ENCODE measurements at regions not wholly inside any gene's neighbourhood (a gene's known extent, or its start where the extent isn't known, plus 50 kb on each side); places are given as distances from the start of the nearest gene placed in this dataset.
"Not testable (repeated sequence)": the region's sequence is repeated elsewhere in the genome, so short reads cannot be mapped to it uniquely, and the experiment has no call there.

DNA sequence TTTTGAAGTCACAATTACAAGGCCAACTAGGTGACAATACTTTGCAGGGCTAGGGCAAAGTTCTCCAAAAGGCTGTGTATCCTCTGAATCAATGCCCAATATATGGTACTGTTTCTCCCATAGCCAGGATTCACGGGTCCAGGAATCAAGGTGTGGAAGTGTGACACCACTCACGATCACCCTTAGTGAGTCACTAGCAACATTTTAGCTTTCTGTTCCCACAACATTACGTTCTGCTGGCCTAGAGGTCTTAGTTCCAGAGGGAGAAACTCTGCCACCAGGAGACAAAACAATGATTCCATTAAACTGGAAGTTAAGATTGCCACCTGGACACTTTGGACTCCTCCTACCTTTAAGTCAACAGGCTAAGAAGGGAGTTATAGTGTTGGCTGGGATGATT lies 88.5 kb upstream of the RANBP6 start:
- not testable (repeated sequence) for DNase-seq

DNA sequence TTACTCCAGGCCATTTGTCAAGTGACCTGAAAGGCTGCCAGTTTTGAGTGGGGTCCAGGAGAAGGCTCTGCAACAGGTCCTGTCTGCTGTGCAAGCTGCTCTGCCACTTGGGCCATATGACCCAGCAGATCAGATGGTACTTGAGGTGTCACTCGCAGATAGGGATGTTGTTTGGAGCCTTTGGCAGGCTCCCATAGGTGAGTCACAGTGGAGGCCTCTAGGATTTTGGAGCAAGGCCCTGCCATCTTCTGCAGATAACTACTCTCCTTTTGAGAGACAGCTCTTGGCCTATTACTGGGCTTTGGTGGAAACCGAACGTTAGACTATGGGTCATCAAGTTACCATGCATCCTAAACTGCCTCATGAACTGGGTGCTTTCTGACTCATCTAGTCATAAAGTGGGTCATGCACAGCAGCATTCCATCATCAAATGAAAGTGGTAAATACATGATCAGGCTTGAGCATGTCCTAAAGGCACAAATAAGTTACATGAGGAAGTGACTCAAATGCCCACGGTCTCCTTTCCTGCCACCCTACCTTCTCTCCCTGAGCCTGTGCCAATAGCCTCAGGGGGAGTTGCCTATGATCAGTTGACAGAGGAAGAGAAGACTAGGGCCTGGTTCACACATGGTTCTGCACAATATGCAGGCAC lies 87.0 kb upstream of the RANBP6 start:
- DNase-seq: not testable (repeated sequence)

DNA sequence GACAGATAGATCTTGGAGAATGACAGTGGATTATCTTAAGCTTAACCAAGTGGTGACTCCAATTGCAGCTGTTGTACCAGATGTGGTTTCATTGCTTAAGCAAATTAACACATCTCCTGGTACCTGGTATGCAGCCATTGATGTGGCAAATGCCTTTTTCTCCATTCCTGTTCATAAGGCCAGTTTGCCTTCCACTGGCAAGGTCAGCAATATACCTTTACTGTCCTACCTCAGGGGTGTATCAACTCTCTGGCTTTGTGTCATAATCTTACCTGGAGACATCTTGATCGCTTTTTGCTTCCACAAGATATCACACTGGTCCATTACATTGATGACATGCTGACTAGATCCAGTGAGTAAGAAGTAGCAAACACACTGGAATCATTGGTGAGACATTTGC lies 86.3 kb upstream of the RANBP6 start:
- not testable (repeated sequence) for DNase-seq

DNA sequence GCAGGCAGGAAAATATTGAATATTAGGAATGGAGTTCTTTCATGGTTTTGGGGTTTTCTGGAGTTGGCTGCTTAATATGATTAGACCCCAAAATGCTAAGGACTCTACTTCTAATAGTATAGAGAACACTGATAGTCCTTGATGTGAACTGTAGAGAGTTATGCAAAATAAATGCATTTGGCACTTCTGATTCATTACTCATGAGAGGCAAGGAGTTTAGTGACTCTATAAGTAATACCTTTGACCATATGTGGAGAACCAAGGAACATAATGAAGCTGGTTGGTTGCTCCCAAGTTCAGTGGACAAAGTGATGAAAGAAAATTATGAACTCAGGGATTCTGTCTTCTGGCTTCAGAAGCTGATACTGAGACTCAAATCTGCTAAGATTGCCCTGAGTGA lies 83.9 kb upstream of the RANBP6 start:
- DNase-seq: not testable (repeated sequence)

DNA sequence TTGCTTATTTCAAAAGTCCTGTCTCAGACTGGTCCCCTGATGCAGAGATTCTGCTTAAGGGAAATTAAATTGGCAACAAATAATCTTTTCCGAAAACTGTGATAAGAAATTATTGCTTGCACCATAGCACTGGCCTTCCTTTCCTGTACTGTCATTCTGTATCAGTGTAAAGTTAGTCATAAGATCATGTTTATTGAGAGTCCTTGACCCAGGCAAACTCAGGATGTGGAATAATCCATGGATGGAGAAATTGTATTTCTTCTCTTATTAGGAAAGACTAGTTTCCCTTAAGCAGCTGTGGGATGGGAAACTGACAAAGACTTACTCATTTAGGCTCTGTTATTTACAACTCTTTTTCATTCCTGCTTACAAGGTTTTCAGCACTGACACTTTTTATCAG lies 83.0 kb upstream of the RANBP6 start:
- no peak for DNase-seq

DNA sequence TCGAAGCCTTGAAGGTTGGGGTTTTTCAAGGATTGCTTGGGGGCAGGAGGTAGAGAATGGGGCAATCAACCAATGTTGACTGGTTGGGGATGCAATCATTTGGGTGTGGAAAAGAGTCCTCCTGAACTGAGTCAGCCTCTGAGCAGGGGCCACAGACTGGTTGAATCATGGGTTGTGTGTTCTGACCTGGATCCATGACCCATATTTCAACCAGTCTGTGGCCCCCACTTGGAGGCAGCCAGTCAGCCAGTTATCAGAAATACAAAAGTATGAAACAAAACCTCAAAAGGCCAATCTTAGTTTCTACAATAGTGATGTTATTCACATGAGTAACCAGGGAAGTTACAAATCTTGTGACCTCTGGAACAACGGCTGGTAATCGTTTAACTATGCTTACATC lies 81.4 kb upstream of the RANBP6 start:
- no peak for DNase-seq

DNA sequence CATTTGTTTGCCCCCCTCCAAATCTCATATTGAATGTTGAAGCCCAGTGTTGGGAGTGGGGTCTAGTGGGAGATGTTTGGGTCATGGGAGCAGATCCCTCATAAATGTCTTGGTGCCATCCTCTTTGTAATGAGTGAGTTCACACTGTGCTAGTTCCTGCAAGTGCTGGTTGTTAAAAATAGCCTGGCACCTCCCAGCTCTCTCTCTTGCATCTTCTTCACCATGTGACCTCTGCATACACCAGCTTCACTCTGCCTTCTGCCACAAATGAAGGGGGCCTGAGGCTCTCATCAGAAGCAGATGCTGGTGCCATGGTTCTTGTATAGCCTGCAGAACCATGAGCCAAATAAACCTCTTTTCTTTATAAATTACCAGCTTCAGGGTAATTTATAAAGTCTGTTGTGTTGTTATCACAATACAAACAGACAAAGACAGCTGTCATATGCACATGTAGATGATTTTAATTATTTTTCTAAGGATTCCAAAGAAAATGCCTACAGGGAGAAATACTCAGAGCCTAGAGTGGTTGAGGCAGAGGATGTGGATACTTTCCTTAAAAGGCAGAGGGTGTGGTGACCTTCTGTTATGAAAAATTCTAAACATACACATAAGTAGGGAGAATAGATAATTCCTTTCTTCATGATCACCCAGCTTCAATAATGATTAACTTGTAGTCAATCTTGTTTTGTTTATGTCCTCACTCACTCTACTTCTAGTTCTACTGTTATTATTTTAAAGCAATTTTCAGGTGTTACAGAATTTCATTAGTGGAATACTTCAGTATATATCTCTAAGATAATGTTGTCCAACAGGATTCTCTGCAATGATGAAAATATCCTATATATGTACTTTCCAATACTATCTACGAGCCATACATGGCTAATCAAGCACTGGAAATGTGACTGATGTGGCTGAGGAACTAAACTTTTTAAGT lies 75.1 kb upstream of the RANBP6 start:
- no peak for DNase-seq

DNA sequence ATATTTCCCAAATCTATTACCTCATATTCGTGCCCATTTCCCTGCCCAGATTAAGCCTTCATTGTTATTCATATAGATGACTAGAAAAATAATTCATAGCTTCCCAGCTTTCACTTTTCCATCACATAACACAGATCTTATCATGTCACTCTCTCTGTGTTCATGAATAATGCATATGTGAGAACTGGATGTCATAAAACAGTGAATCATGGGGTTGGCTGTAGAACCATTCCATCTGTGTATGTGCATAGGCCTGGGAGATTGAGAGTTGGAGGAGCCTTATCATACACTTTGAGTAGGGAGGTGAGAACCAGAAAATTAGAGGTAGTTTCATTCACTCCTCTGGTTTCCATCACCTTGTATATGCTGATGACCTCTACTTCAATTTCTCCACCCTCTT lies 73.9 kb upstream of the RANBP6 start:
- no peak for DNase-seq

DNA sequence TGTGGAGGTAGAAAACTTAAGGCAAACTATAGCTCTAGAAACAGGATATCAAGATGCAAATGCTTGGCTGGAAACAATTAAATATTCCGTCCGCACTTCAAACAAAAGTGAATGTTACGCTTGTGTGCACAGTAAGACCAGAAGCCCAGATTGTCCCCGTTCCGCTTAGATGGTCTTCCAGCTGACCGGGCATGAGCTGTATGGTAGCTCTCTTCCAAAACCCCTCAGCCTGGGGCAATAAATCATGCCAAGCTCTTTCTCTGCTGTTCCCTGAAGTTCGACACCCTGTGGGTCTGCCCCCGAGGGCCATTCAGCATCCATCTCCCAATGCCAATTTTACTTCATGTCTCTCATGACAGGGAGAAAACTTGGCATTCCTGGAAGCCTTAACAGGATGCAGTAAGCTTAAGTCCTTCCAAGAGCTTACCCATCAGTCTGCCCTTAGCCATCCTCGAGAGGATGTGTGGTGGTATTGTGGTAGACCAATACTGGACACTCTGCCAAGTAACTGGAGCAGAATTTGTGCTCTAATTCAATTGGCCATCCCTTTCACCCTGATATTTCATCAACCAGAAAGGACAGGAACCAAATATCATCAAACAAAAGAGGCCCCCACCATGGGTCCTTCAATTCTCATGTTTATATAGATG lies 70.7 kb upstream of the RANBP6 start:
- DNase-seq: peak; percentile 64

DNA sequence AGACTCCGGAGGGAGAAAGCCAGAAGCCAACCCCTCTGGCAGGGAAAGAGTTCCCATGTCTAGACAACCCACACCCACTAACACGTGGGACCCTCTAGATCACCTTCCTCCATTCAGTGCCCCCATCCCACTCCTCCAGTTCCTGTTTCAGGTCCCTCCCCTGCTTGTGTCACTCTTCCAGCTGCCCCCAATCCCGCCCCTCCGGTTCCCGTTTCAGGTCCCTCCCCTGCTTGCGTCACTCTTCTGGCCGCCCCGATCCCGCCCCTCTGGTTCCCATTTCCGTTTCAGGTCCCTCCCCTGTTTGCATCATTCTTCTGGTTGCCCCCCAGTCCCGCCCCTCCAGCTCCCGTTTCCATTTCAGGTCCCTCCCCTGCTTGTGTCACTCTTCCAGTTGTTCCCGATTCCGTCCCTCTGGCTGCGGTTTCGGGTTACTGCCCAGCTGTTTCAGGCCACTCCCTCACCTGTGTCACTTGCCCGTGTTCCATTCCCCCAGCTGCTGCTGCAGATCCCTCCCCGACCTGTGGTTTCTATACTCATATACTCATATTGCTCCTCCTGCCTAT lies 64.8 kb upstream of the RANBP6 start:
- DNase-seq: peak; percentile 88

DNA sequence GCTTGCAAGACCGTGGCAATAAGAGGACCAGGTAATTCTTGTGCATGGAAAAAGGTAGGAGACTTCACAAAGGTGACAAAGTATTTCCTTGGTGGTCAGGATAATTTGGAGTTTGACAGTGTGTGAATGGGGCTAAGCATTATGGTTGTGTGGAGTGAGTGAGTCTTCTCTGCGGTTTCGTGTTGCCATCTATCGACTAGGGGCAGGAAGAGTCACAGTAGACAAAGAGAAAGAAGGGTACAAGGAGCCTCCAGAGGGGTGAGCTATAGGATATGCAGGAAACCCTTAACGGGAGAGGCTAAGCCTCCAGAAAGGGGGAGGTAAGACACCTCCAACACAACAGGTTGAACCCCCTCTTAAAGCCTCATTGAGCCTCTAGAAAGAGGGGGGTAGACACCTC lies 64.0 kb upstream of the RANBP6 start:
- no peak for DNase-seq

DNA sequence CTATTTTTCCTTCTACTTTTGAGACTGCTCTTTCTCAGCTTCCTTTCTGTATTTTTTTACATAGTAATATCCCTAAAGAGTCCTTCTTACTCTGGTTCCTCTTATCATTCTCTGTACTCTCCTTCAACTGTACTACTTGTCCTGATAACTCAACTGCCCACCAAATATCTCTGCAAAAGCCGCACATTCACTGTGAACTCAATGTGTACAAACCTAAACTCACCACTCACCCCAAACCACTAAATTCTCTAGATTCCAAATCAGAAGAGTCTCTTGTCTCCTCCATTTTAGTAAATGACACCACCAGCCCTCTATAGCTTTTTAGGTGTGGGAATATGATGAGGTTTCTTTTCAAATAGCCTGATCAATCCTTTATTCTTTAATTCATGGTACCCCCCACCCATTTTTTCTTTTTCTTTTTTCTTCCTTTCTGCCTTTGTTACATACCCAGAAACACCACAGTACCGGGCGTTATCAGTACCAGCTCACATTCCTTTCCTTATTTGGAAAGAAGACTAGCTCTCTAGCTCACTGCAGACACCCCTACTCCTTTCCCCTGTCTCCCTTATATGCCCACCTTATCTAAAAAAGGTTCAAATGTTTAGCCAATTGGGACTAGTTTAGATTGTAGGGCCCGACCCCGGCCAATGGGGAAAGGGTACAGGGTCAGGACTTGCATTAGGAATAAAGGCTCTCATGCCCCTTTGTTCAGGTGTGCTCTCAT lies 63.1 kb upstream of the RANBP6 start:
- no peak for DNase-seq

DNA sequence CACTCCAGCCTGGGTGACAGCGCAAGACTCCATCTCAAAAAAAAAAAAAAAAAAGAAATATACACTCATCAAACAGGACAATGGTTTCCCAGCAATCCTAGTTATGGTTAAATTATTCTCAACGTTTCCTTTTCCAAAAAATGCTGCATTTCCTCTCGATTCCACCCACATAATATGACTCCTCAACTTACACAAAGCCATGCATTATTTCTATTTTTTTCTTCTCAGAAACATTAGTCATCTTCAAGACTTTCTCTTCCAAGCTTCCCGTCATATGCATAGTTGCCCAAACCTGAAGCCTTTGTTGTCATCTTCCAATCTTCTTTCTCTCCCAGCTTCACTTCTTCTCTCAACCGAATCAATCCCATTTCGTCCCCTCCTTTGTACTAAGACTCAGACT lies 61.4 kb upstream of the RANBP6 start:
- DNase-seq: no peak

DNA sequence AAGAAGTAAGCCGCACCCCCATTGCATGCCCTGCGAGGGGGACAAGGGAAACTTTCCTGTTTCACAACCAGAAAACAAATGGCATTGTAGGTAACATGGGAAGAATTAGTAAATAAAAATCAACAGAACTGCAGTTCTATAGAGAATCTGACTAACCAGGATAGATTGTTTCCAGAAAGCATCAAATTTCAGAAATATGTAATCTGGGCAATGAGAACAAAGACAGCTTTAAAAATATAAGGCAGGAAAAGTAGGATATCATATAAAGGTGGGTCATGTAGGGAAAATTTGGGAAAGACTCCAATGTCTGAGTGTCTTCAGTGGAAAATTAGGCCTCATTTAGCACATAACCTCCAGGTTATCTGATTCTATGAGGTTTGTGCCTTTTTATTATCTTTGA lies 58.3 kb upstream of the RANBP6 start:
- no peak for DNase-seq

DNA sequence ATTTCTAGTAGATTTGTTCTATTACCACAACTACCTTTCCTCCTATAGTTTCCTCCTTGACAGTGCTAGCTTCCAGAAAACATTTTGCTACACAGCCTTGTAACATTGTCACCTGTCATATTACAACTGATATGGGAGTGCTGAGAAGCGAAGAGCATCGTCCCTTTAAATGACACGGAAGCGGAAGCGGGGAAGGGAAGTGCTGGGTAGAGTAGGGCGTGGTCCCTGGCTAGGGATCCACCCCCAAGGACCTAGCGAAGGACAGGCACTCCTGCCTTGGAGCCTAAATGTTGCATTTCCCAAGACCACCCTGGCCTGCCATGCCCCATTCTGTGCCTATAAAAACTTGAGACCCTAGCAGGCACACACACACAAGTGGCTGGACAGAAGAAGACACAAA lies 57.4 kb upstream of the RANBP6 start:
- no peak for DNase-seq

DNA sequence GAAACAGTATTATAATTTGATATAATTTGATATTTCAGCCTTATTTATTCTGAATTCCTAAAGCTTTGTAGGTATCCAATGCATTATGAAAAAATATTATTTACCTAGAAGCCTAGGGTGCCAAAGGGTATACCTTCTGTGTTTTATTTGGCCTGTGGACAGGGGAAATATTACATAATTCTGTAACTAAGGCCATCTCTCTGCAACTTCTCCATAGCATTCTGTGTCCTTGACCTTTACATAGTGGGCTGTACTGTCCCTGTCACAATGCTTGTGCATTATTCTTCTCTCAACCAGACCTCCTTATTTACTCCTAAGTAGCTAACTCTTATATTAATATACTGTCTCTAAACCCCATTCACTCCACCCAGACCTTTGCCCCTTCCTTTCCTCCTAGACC lies 57.0 kb upstream of the RANBP6 start:
- no peak for DNase-seq

DNA sequence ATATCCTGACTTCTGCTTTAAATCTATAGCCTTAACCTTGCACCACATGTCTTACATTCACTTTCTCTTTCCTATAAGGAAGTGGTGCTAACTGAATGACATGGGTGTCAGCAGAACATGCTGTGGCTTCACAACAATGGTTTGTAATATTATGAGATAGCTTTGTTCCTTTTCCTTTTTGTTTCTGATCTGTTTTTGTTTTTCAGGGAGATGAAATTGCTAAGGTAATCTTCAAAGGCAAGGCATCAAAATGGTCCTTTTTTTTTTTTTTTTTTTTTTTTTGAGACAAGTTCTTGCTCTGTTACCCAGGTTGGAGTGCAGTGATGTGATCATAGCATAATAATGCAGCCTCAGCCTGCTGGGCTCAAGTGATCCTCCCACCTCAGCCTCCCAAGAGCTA lies 53.6 kb upstream of the RANBP6 start:
- DNase-seq: no peak

DNA sequence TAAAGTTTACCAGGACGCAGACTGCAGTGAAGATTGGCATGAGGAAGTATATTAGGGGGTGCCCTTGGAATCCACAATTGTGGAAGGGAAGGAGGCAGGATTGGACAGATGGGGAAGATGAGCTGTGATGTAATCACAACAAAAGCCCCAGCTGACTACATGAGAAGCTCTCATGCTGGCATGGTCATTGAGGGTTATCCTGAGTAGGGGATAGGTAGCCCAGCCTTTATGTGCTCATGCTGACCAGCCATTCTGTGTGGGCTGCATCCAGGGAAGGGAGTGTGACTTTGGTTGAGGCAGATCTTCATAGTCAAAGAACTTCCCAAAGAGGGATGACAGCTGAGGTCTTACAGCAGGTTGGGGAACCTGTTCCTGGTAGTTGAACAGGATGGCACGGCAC lies 52.0 kb upstream of the RANBP6 start:
- no peak for DNase-seq
